Motor neuron (in vitro differentiated cells): ENCODE measurements at regions not wholly inside any gene's neighbourhood (a gene's known extent, or its start where the extent isn't known, plus 50 kb on each side); places are given as distances from the start of the nearest gene placed in this dataset.
"Not testable (repeated sequence)": the region's sequence is repeated elsewhere in the genome, so short reads cannot be mapped to it uniquely, and the experiment has no call there.

Source experiments
- ATAC-seq, 8 experiments: fragments of 200-7000 bp; cut with Tn5 transposase; replicated peaks in 6 of 8; 2 replicates each; pipeline ENCODE4 v1.8.0; 2021; ENCODE audit warnings: mild to moderate bottlenecking in 8 of 8, moderate library complexity in 8 of 8
- H3K27ac ChIP-seq, 2 donors: fragments of 250-450 bp; sonication (Bioruptor Pico); 2 replicates each; pipeline ENCODE4 v1.9.0; 2021; ENCODE audit warnings: antibody characterized with exemption in 2 of 2, mild to moderate bottlenecking in 2 of 2, moderate library complexity in 1 of 2
- H3K4me1 ChIP-seq, 2 donors: fragments of 250-450 bp; sonication (Bioruptor Pico); replicated peaks in 1 of 2; 2 replicates each; pipeline ENCODE4 v1.6.1; 2021; ENCODE audit warnings: antibody characterized with exemption in 2 of 2, mild to moderate bottlenecking in 2 of 2, moderate library complexity in 1 of 2
- H3K4me3 ChIP-seq, 5 donors: fragments of 250-450 bp; sonication (Bioruptor Pico); 2 replicates each; pipeline ENCODE4 v1.9.0; 2021; ENCODE audit warnings: antibody characterized with exemption in 5 of 5, mild to moderate bottlenecking in 5 of 5, moderate library complexity in 4 of 5
- WGBS, 10 experiments: fragments of 450-650 bp; shearing (Covaris generic); methylation state at CpG; one replicate each; pipeline ENCODE4 v1.0.0; 2022; 5-methylcytosine and 5-hydroxymethylcytosine counted together
- in situ Hi-C, 9 experiments: fragments of 400-800 bp; cut with MboI; loops; one replicate each; pipeline ENCODE4 v1.15.0; 2021; ENCODE audit warnings: low sequenced_read_pairs in 9 of 9, low pct_unique_long_range_greater_than_20kb in 2 of 9; ENCODE audit not compliant: unreplicated experiment in 9 of 9

- Histone ChIP-seq H3K4me3 (no peak overlapping the region), H3K27ac (no peak overlapping the region), H3K4me1 (no peaks in the 10 kb centered on the region)
- in situ Hi-C loops, result no loop called here
- no peak for ATAC-seq
- 0 to 80% (median 58%) methylated on average over 1 to 5 of the region's 5 CpGs; no CpG with 5 or more reads in 2 of the 10 experiments for WGBS, 10 experiments
Observed at GRCh38 chr15:25137013-25137412, 182.2 kb downstream of the SNRPN start.

DNA sequence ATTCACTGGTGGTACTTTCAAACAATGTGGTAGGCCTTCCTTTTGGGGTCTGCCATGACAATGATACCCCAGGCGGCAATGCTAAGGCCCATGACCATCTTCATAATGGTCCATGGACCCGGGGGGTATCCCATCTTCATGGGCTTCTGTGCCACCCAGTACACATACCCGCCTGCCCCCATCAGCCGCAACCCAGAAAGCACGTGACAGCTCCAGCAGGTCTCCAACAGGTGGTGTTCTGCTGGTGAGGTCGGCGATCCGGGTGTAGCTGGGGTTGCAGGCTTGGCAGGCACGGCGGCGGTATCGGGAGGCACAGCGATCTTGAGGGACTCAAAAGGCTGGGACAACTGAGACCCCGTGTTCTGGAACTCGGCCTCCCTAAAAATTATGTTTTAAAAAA lies 214.5 kb downstream of the SNRPN start:
- ATAC-seq, result no peak
- H3K4me3 ChIP-seq, result no peak overlapping the region
- H3K27ac ChIP-seq, result no peak overlapping the region
- H3K4me1 ChIP-seq, result no peaks in the 10 kb centered on the region
- 0 to 85% (median 76%) methylated on average over 2 to 12 of the region's 15 CpGs; no CpG with 5 or more reads in 3 of the 10 experiments for WGBS, 10 experiments
- in situ Hi-C loops, result loop anchor here in 1 of 9 experiments (25.0 kb wide), 1 partner anchor 318 kb away; no protein-coding TSS in a partner anchor

DNA sequence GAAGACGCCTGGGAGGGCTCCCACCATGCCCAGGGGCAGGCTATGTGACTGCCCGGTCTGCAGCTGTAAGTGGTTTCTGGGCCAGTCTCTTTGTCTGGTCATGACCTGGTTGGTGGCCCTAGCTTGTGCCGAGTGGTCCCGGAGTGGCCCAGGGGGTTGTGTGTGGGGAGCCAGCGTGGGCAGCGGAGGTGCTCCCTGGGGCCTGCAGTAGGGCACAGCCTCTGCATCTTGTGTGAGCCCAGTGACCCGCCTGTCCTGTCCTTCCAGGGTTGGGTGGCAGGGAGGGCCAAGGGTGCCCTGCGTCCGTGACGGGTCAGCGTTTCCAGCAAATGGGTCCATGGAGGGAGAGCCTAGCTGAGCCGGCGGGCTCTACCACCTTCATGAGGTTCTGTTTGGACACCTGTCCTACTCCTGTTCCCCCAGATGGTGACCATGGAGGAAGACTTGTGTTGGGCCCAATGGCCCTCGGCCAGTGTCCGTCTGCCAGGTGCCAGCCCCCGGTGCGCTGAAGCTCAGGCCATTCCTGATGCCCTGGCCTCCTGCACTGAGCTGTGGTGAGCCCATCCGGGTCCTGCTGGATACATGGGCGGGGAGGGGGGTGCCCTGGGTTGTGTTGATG lies 215.4 kb downstream of the SNRPN start:
- ATAC-seq, result no peak
- in situ Hi-C loops, result loop anchor here in 1 of 9 experiments (25.0 kb wide), 1 partner anchor 317 kb away; no protein-coding TSS in a partner anchor
- H3K27ac ChIP-seq, result no peak overlapping the region
- H3K4me1 ChIP-seq, result no peaks in the 10 kb centered on the region
- H3K4me3 ChIP-seq, result no peak overlapping the region
- 20 to 90% (median 62%) methylated on average over 1 to 12 of the region's 19 CpGs; no CpG with 5 or more reads in 4 of the 10 experiments for WGBS, 10 experiments

DNA sequence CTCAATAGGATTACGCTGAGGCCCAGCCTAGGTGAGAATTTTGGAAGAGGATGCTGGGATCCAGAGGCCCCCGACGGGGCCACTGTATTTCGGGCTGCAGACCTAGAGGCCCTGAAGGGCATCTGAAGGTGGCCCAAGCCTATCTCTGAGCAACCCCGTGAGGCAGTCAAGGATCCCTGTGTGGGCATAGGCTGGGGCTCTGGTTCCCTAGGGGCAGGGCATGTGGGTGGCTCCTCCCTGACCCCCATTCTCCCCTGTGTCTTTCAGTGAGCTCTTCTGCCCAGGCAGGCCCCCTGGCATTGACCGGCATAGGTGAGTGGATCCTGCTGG lies 216.0 kb downstream of the SNRPN start:
- Histone ChIP-seq H3K27ac (no peak overlapping the region), H3K4me3 (no peak overlapping the region), H3K4me1 (no peaks in the 10 kb centered on the region)
- no peak for ATAC-seq
- in situ Hi-C loops, result loop anchor here in 1 of 9 experiments (25.0 kb wide), 1 partner anchor 317 kb away; no protein-coding TSS in a partner anchor
- 60 to 100% (median 80%) methylated on average over 1 to 3 of the region's 6 CpGs; no CpG with 5 or more reads in 7 of the 10 experiments for WGBS, 10 experiments

DNA sequence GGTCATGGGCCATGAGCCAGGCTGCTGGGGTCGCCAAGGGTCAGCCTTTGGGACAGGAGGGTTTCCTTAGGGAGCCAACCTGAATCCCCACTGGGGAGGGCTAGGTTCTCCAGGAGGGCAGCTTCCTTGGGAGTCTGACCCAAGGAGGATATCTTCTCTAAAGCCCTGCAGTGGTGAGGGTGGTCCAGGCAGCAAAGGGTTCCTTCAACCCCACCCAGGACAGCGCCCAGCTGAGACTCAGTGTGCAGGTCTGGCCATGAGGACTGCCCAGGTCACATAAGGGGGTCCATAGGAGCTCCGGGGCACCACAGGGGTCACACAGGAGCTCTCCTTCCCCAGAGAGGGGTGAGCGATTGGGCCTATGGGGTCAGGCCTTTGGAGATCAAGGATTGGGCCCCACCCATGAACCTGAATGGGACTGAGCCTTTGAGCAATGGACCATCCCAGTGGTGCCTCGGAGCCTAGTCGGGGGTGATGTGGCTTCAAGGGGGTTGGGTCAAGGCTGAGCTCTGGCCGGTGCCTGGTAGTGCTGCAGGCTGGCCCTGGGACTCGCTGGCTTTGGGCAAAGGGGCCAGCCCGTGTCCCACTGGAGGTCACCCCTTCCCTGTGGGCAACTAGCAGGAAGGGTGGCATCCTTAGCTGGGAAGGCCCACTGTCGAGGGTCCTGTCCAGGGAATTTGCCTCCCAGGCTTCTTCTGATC lies 216.5 kb downstream of the SNRPN start:
- no peak for ATAC-seq

GRCh38 chr15:25171856-25172687 lies 217.3 kb downstream of the SNRPN start:
- ATAC-seq, result no peak
- WGBS, 10 experiments, result 7 to 84% (median 75%) methylated on average over 1 to 4 of the region's 9 CpGs; no CpG with 5 or more reads in 5 of the 10 experiments
- H3K4me3 ChIP-seq, result no peak overlapping the region
- in situ Hi-C loops, result loop anchor here in 1 of 9 experiments (25.0 kb wide), 1 partner anchor 315 kb away; no protein-coding TSS in a partner anchor
- no peaks in the 10 kb centered on the region for H3K4me1 ChIP-seq
- no peak overlapping the region for H3K27ac ChIP-seq

More for the DNA sequence above, 216.5 kb downstream of the SNRPN start:
- no peak overlapping the region for H3K27ac ChIP-seq
- in situ Hi-C loops, result loop anchor here in 1 of 9 experiments (25.0 kb wide), 1 partner anchor 316 kb away; no protein-coding TSS in a partner anchor
- H3K4me3 ChIP-seq, result no peak overlapping the region
- 33 to 100% (median 63%) methylated on average over 1 to 6 of the region's 10 CpGs; no CpG with 5 or more reads in 4 of the 10 experiments for WGBS, 10 experiments
- H3K4me1 ChIP-seq, result no peaks in the 10 kb centered on the region

GRCh38 chr15:25172691-25173090 lies 217.9 kb downstream of the SNRPN start:
- 17 to 100% (median 80%) methylated on average over 1 to 2 of the region's 6 CpGs; no CpG with 5 or more reads in 7 of the 10 experiments for WGBS, 10 experiments
- H3K27ac ChIP-seq, result no peak overlapping the region
- in situ Hi-C loops, result loop anchor here in 1 of 9 experiments (25.0 kb wide), 1 partner anchor 315 kb away; no protein-coding TSS in a partner anchor
- no peak overlapping the region for H3K4me3 ChIP-seq
- H3K4me1 ChIP-seq, result no peaks in the 10 kb centered on the region
- no peak for ATAC-seq

- in situ Hi-C loops, result loop anchor here in 1 of 9 experiments (25.0 kb wide), 1 partner anchor 314 kb away; no protein-coding TSS in a partner anchor
- WGBS, 10 experiments, result 14 to 90% (median 73%) methylated on average over 1 to 8 of the region's 13 CpGs; no CpG with 5 or more reads in 2 of the 10 experiments
- Histone ChIP-seq H3K4me3 (no peak overlapping the region), H3K4me1 (no peaks in the 10 kb centered on the region), H3K27ac (no peak overlapping the region)
- no peak for ATAC-seq
Observed at GRCh38 chr15:25173241-25174028, 218.6 kb downstream of the SNRPN start.

DNA sequence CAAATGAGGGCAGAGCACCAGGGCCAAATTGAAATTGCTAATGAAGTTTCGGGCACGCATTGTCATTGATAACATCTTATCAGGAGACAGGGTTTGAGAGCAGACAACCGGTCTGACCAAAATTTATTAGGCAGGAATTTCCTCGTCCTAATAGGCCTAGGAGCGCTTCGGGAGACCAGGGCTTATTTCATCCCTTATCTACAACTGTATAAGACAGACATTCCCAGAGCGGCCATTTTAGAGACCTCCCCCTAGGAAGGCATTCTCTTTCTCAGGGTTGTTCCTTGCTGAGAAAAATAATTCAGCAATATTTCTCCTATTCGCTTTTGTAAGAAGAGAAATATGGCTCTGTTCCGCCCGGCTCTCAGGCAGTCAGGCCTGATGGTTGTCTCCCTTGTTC lies 219.4 kb downstream of the SNRPN start:
- 0 to 100% (median 87%) methylated on average over 1 to 10 of the region's 10 CpGs; no CpG with 5 or more reads in 1 of the 10 experiments for WGBS, 10 experiments
- H3K27ac ChIP-seq, ATAC-seq, H3K4me1 ChIP-seq, H3K4me3 ChIP-seq: not testable (repeated sequence)
- in situ Hi-C loops, result loop anchor here in 1 of 9 experiments (25.0 kb wide), 1 partner anchor 313 kb away; no protein-coding TSS in a partner anchor

GRCh38 chr15:25175033-25175788 lies 220.4 kb downstream of the SNRPN start:
- H3K4me1 ChIP-seq, result no peaks in the 10 kb centered on the region
- H3K4me3 ChIP-seq, result no peak overlapping the region
- 30 to 100% (median 67%) methylated on average over 1 to 2 of the region's 8 CpGs; no CpG with 5 or more reads in 7 of the 10 experiments for WGBS, 10 experiments
- in situ Hi-C loops, result no loop called here
- no peak overlapping the region for H3K27ac ChIP-seq
- ATAC-seq, result no peak

GRCh38 chr15:25175789-25176615 lies 221.2 kb downstream of the SNRPN start:
- Histone ChIP-seq H3K4me3 (no peak overlapping the region), H3K27ac (no peak overlapping the region), H3K4me1 (no peaks in the 10 kb centered on the region)
- in situ Hi-C loops, result no loop called here
- 0 to 100% (median 46%) methylated on average over 1 to 4 of the region's 7 CpGs; no CpG with 5 or more reads in 5 of the 10 experiments for WGBS, 10 experiments
- no peak for ATAC-seq
